Mammary epithelial cell (primary cell): ENCODE measurements at regions not wholly inside any gene's neighbourhood (a gene's known extent, or its start where the extent isn't known, plus 50 kb on each side); places are given as distances from the start of the nearest gene placed in this dataset.

Source experiments
- CTCF ChIP-seq, 2 donors: IDR thresholded peaks in 1 of 2; conservative IDR thresholded peaks in 1 of 2; 2 replicates each; pipeline ENCODE4 v1.5.1; 2011 to 2012; ENCODE audit warnings: inconsistent platforms in 2 of 2, low read length in 2 of 2, mild to moderate bottlenecking in 2 of 2, control low read depth in 1 of 2, low read depth in 1 of 2; ENCODE audit not compliant: insufficient read depth in 1 of 2; ENCODE audit errors: extremely low read depth in 1 of 2
- EZH2 ChIP-seq: IDR thresholded peaks from 2 replicates; pipeline ENCODE4 v1.6.1; 2012; ENCODE audit warnings: low read length, inconsistent platforms, borderline replicate concordance

GRCh38 chr2:167898340-167898739 lies 349.1 kb downstream of the STK39 start:
- no peak for TF ChIP-seq CTCF (conservative IDR thresholded peaks at IDR 0.05 in 1 of 2, IDR thresholded peaks at IDR 0.05 in 1 of 2; ENCODE audit: extremely low read depth in 1 of 2, insufficient read depth in 1 of 2, low read depth in 1 of 2, low read length in 2 of 2)
- TF ChIP-seq EZH2: no peak
